ENCODE measurements at regions not wholly inside any gene's neighbourhood (a gene's known extent, or its start where the extent isn't known, plus 50 kb on each side); places are given as distances from the start of the nearest gene placed in this dataset.
A peak's percentile ranks its signal among the peaks of the same experiment; 100 is the strongest.

GRCh38 chr5:102595332-102595731 lies 96.5 kb upstream of the SLCO6A1 start:
- no peak for DNase-seq (ENCODE audit: low read depth)
- no peak overlapping the region for H3K4me3 ChIP-seq (ENCODE audit: low read length)
- TF ChIP-seq CTCF (IDR thresholded peaks at IDR 0.05; ENCODE audit: insufficient read depth, low read depth, low read length, missing control alignments) = no peak

- DNase-seq (ENCODE audit: low read depth) = no peak
- no peak for TF ChIP-seq CTCF (IDR thresholded peaks at IDR 0.05; ENCODE audit: insufficient read depth, low read depth, low read length, missing control alignments)
- no peak overlapping the region for H3K4me3 ChIP-seq (ENCODE audit: low read length)
Measured at GRCh38 chr5:102596113-102596512, 97.3 kb upstream of the SLCO6A1 start.

- TF ChIP-seq CTCF (IDR thresholded peaks at IDR 0.05; ENCODE audit: insufficient read depth, low read depth, low read length, missing control alignments) = no peak
Measured at GRCh38 chr5:102596951-102597350, 98.2 kb upstream of the SLCO6A1 start.

GRCh38 chr5:102599289-102599688 lies 100.5 kb upstream of the SLCO6A1 start:
- TF ChIP-seq CTCF (IDR thresholded peaks at IDR 0.05; ENCODE audit: insufficient read depth, low read depth, low read length, missing control alignments) = no peak
- no peak overlapping the region for H3K4me3 ChIP-seq (ENCODE audit: low read length)
- no peak for DNase-seq (ENCODE audit: low read depth)

More at GRCh38 chr5:102596951-102597350, 98.2 kb upstream of the SLCO6A1 start:
- H3K4me3 ChIP-seq (ENCODE audit: low read length) = no peak overlapping the region
- no peak for DNase-seq (ENCODE audit: low read depth)

GRCh38 chr5:102600964-102601363 lies 102.2 kb upstream of the SLCO6A1 start:
- H3K4me3 ChIP-seq (ENCODE audit: low read length) = no peak overlapping the region
- TF ChIP-seq CTCF (IDR thresholded peaks at IDR 0.05; ENCODE audit: insufficient read depth, low read depth, low read length, missing control alignments) = no peak
- peak; percentile 45 for DNase-seq (ENCODE audit: low read depth)

GRCh38 chr5:102603670-102604069 lies 104.9 kb upstream of the SLCO6A1 start:
- no peak for DNase-seq (ENCODE audit: low read depth)

More at GRCh38 chr5:102603670-102604069, 104.9 kb upstream of the SLCO6A1 start:
- no peak overlapping the region for H3K4me3 ChIP-seq (ENCODE audit: low read length)
- TF ChIP-seq CTCF (IDR thresholded peaks at IDR 0.05; ENCODE audit: insufficient read depth, low read depth, low read length, missing control alignments) = no peak
